ENCODE measurements at regions not wholly inside any gene's neighbourhood (a gene's known extent, or its start where the extent isn't known, plus 50 kb on each side); places are given as distances from the start of the nearest gene placed in this dataset.

- Histone ChIP-seq H3K4me3 (ENCODE audit: low read length) (no peak overlapping the region), H3K4me1 (ENCODE audit: insufficient read depth, low read length) (no peaks in the 10 kb centered on the region), H3K27ac (ENCODE audit: low read length) (no peak overlapping the region), H3K36me3 (ENCODE audit: insufficient read depth, low read depth, low read length) (no peaks in the 10 kb centered on the region), H3K27me3 (ENCODE audit: insufficient read depth, low read length) (no peaks in the 10 kb centered on the region), H3K9ac (ENCODE audit: low read depth, low read length) (no peak overlapping the region), H3K9me3 (ENCODE audit: insufficient read depth, low read depth, low read length) (peaks cover 15% of the 10 kb centered on the region; the same call in 1 of the 2 replicates)
Observed at GRCh38 chr9:17846948-17847655, 268.2 kb downstream of the SH3GL2 start.

- H3K27ac ChIP-seq (ENCODE audit: low read length): no peak overlapping the region
- no peaks in the 10 kb centered on the region for H3K4me1 ChIP-seq (ENCODE audit: insufficient read depth, low read length)
- H3K4me3 ChIP-seq (ENCODE audit: low read length): no peak overlapping the region
- no peak overlapping the region for H3K9ac ChIP-seq (ENCODE audit: low read depth, low read length)
- H3K9me3 ChIP-seq (ENCODE audit: insufficient read depth, low read depth, low read length): peaks cover 15% of the 10 kb centered on the region; the same call in 1 of the 2 replicates
- H3K36me3 ChIP-seq (ENCODE audit: insufficient read depth, low read depth, low read length): no peaks in the 10 kb centered on the region
- H3K27me3 ChIP-seq (ENCODE audit: insufficient read depth, low read length): no peaks in the 10 kb centered on the region
Observed at GRCh38 chr9:17847908-17848307, 269.0 kb downstream of the SH3GL2 start.

- Histone ChIP-seq H3K36me3 (ENCODE audit: insufficient read depth, low read depth, low read length) (no peaks in the 10 kb centered on the region), H3K9me3 (ENCODE audit: insufficient read depth, low read depth, low read length) (no peaks in the 10 kb centered on the region), H3K27ac (ENCODE audit: low read length) (no peak overlapping the region), H3K27me3 (ENCODE audit: insufficient read depth, low read length) (no peaks in the 10 kb centered on the region), H3K4me1 (ENCODE audit: insufficient read depth, low read length) (no peaks in the 10 kb centered on the region), H3K4me3 (ENCODE audit: low read length) (no peak overlapping the region), H3K9ac (ENCODE audit: low read depth, low read length) (no peak overlapping the region)
Observed at GRCh38 chr9:17852108-17852507, 273.2 kb downstream of the SH3GL2 start.

GRCh38 chr9:17854487-17854886, 275.6 kb downstream of the SH3GL2 start:
- Histone ChIP-seq H3K27me3 (ENCODE audit: insufficient read depth, low read length) (no peaks in the 10 kb centered on the region), H3K36me3 (ENCODE audit: insufficient read depth, low read depth, low read length) (no peaks in the 10 kb centered on the region), H3K9me3 (ENCODE audit: insufficient read depth, low read depth, low read length) (no peaks in the 10 kb centered on the region), H3K27ac (ENCODE audit: low read length) (no peak overlapping the region), H3K4me3 (ENCODE audit: low read length) (no peak overlapping the region), H3K9ac (ENCODE audit: low read depth, low read length) (no peak overlapping the region), H3K4me1 (ENCODE audit: insufficient read depth, low read length) (no peaks in the 10 kb centered on the region)

GRCh38 chr9:17856995-17857394, 278.1 kb downstream of the SH3GL2 start:
- H3K36me3 ChIP-seq (ENCODE audit: insufficient read depth, low read depth, low read length): no peaks in the 10 kb centered on the region

GRCh38 chr9:17859228-17859627, 280.4 kb downstream of the SH3GL2 start:
- Histone ChIP-seq H3K4me3 (ENCODE audit: low read length) (no peak overlapping the region), H3K4me1 (ENCODE audit: insufficient read depth, low read length) (no peaks in the 10 kb centered on the region), H3K27ac (ENCODE audit: low read length) (no peak overlapping the region), H3K9ac (ENCODE audit: low read depth, low read length) (no peak overlapping the region), H3K36me3 (ENCODE audit: insufficient read depth, low read depth, low read length) (no peaks in the 10 kb centered on the region), H3K27me3 (ENCODE audit: insufficient read depth, low read length) (no peaks in the 10 kb centered on the region), H3K9me3 (ENCODE audit: insufficient read depth, low read depth, low read length) (no peaks in the 10 kb centered on the region)

More at GRCh38 chr9:17856995-17857394, 278.1 kb downstream of the SH3GL2 start:
- Histone ChIP-seq H3K9ac (ENCODE audit: low read depth, low read length) (no peak overlapping the region), H3K27me3 (ENCODE audit: insufficient read depth, low read length) (no peaks in the 10 kb centered on the region), H3K4me1 (ENCODE audit: insufficient read depth, low read length) (no peaks in the 10 kb centered on the region), H3K9me3 (ENCODE audit: insufficient read depth, low read depth, low read length) (no peaks in the 10 kb centered on the region), H3K27ac (ENCODE audit: low read length) (no peak overlapping the region), H3K4me3 (ENCODE audit: low read length) (no peak overlapping the region)

GRCh38 chr9:17859987-17860386, 281.1 kb downstream of the SH3GL2 start:
- H3K9ac ChIP-seq (ENCODE audit: low read depth, low read length): no peak overlapping the region

GRCh38 chr9:17862101-17862500, 283.2 kb downstream of the SH3GL2 start:
- Histone ChIP-seq H3K27ac (ENCODE audit: low read length) (no peak overlapping the region), H3K4me1 (ENCODE audit: insufficient read depth, low read length) (no peaks in the 10 kb centered on the region), H3K9me3 (ENCODE audit: insufficient read depth, low read depth, low read length) (no peaks in the 10 kb centered on the region), H3K9ac (ENCODE audit: low read depth, low read length) (no peak overlapping the region), H3K27me3 (ENCODE audit: insufficient read depth, low read length) (no peaks in the 10 kb centered on the region), H3K36me3 (ENCODE audit: insufficient read depth, low read depth, low read length) (no peaks in the 10 kb centered on the region), H3K4me3 (ENCODE audit: low read length) (no peak overlapping the region)

More at GRCh38 chr9:17859987-17860386, 281.1 kb downstream of the SH3GL2 start:
- H3K36me3 ChIP-seq (ENCODE audit: insufficient read depth, low read depth, low read length): no peaks in the 10 kb centered on the region
- H3K9me3 ChIP-seq (ENCODE audit: insufficient read depth, low read depth, low read length): no peaks in the 10 kb centered on the region
- H3K4me3 ChIP-seq (ENCODE audit: low read length): no peak overlapping the region
- H3K27me3 ChIP-seq (ENCODE audit: insufficient read depth, low read length): no peaks in the 10 kb centered on the region
- no peaks in the 10 kb centered on the region for H3K4me1 ChIP-seq (ENCODE audit: insufficient read depth, low read length)
- H3K27ac ChIP-seq (ENCODE audit: low read length): no peak overlapping the region

- Histone ChIP-seq H3K27ac (ENCODE audit: low read length) (no peak overlapping the region), H3K9me3 (ENCODE audit: insufficient read depth, low read depth, low read length) (no peaks in the 10 kb centered on the region), H3K4me3 (ENCODE audit: low read length) (no peak overlapping the region), H3K4me1 (ENCODE audit: insufficient read depth, low read length) (no peaks in the 10 kb centered on the region), H3K9ac (ENCODE audit: low read depth, low read length) (no peak overlapping the region), H3K36me3 (ENCODE audit: insufficient read depth, low read depth, low read length) (no peaks in the 10 kb centered on the region), H3K27me3 (ENCODE audit: insufficient read depth, low read length) (no peaks in the 10 kb centered on the region)
Observed at GRCh38 chr9:17862629-17863028, 283.8 kb downstream of the SH3GL2 start.

GRCh38 chr9:17863213-17863883, 284.5 kb downstream of the SH3GL2 start:
- Histone ChIP-seq H3K27ac (ENCODE audit: low read length) (no peak overlapping the region), H3K9me3 (ENCODE audit: insufficient read depth, low read depth, low read length) (no peaks in the 10 kb centered on the region)

GRCh38 chr9:17863924-17864323, 285.1 kb downstream of the SH3GL2 start:
- H3K27me3 ChIP-seq (ENCODE audit: insufficient read depth, low read length): no peaks in the 10 kb centered on the region
- no peaks in the 10 kb centered on the region for H3K36me3 ChIP-seq (ENCODE audit: insufficient read depth, low read depth, low read length)
- no peak overlapping the region for H3K4me3 ChIP-seq (ENCODE audit: low read length)
- H3K9ac ChIP-seq (ENCODE audit: low read depth, low read length): no peak overlapping the region
- H3K27ac ChIP-seq (ENCODE audit: low read length): no peak overlapping the region
- no peaks in the 10 kb centered on the region for H3K4me1 ChIP-seq (ENCODE audit: insufficient read depth, low read length)
- H3K9me3 ChIP-seq (ENCODE audit: insufficient read depth, low read depth, low read length): no peaks in the 10 kb centered on the region

More at GRCh38 chr9:17863213-17863883, 284.5 kb downstream of the SH3GL2 start:
- Histone ChIP-seq H3K36me3 (ENCODE audit: insufficient read depth, low read depth, low read length) (no peaks in the 10 kb centered on the region), H3K9ac (ENCODE audit: low read depth, low read length) (no peak overlapping the region), H3K4me3 (ENCODE audit: low read length) (no peak overlapping the region), H3K27me3 (ENCODE audit: insufficient read depth, low read length) (no peaks in the 10 kb centered on the region), H3K4me1 (ENCODE audit: insufficient read depth, low read length) (no peaks in the 10 kb centered on the region)

GRCh38 chr9:17864951-17865350, 286.1 kb downstream of the SH3GL2 start:
- Histone ChIP-seq H3K4me1 (ENCODE audit: insufficient read depth, low read length) (no peaks in the 10 kb centered on the region), H3K27ac (ENCODE audit: low read length) (no peak overlapping the region), H3K9ac (ENCODE audit: low read depth, low read length) (no peak overlapping the region), H3K9me3 (ENCODE audit: insufficient read depth, low read depth, low read length) (no peaks in the 10 kb centered on the region), H3K36me3 (ENCODE audit: insufficient read depth, low read depth, low read length) (no peaks in the 10 kb centered on the region), H3K4me3 (ENCODE audit: low read length) (no peak overlapping the region), H3K27me3 (ENCODE audit: insufficient read depth, low read length) (no peaks in the 10 kb centered on the region)
